Suppressor macrophage (primary cell): ENCODE measurements at regions not wholly inside any gene's neighbourhood (a gene's known extent, or its start where the extent isn't known, plus 50 kb on each side); places are given as distances from the start of the nearest gene placed in this dataset.

Experiments used
- DNase-seq, 4 experiments: peaks; one replicate each; pipeline ENCODE4 v3.0.0-alpha.2; 2020 to 2022

GRCh38 chr1:201660931-201661822, 122.2 kb downstream of the NAV1 start:
- DNase-seq, result no peak

DNA sequence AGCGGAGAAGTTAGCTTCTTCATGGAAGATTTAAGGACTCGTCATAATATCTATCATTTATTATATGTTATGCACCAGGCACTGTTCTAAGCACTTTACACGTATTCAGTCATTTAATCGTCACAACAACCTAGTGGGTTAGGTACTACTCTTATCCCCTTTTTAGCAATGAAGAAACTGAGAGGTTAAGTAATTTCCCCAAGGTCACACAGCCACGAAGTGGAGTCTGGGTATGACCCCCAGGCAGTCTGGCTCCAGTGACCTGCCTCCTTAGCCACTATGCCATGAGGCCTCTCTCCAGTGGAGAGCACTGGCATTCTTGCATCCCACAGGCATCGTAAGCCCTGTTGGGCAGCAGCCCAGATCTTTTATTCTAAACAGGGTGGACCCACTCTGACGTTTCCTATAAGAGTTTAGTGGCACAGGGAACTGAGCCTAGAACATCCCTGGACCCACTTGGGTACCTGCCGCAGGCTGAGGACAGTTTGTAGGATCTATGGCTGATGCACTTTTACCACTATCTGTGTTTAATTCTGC, 123.0 kb downstream of the NAV1 start:
- no peak for DNase-seq

- DNase-seq, result no peak
Measured at GRCh38 chr1:201662646-201663045, 123.7 kb downstream of the NAV1 start.

DNA sequence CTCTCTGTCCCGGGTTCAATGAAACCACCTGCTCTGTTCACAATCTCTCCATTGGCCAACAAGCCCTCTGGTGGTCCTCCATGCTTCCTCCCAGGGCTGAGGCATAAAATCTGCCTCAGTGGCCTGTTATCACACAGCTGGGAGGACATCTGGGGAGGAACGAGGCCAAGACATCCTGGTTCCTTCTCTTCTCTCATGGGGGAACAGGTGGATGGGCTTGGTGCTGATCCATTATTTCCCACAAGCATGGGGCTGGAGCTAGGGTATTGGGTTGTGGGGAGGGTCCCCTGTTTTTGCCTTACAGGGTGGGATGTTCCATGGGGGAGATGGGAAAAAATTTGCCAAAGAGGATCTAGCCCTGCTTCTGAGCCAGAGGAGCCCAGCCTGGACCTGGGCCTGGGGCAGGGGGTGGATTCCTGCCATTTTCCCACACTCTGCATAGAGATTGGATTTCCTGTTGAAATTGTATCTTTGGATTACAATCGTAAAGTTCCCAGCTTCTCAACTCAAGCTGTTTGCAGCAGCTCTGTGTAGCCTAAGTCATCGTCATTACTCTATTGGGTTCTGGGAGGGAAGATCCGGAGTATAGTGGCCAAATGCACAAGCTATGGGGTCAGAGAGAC, 124.7 kb downstream of the NAV1 start:
- no peak for DNase-seq

DNA sequence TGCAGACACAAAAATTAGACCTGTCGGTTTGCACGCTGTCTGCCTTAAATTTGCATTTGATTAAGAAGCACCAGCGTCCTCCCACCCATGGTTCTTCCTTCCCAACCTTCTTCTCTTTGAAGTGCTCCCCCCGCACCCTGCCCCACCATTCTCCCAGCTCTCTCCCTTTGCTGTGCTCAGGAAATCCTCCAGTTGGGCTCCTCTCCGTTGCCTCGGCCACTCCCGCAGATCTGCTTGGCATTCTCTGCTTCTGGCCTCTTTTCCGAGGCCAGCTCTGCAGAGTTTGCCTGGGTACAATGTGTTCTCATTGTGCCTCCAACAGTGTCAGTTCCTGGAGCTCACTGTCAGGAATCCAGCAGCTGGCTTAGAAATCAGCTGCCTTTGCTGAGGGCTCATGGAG, 126.1 kb downstream of the NAV1 start:
- DNase-seq, result no peak

DNA sequence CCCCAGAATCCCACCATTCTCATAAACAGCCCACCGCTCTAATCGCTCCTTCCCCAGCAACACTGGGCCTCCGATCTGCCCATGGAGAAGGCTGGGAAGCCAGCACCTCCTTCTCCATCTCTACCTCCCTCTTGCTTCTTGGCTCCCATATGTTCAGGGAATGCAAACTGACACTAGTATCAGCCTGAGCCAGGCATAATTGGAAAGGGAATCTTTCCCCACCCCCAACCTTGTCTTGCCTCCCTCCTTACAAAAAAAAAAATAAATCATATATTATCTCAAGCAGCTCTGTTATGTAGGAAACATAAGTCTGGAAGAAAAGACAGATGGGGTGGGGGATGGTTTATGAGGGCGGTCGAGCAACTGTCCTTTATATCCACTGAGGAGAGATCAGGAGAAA, 127.2 kb downstream of the NAV1 start:
- DNase-seq, result no peak

GRCh38 chr1:201666645-201667044, 127.7 kb downstream of the NAV1 start:
- DNase-seq, result no peak

DNA sequence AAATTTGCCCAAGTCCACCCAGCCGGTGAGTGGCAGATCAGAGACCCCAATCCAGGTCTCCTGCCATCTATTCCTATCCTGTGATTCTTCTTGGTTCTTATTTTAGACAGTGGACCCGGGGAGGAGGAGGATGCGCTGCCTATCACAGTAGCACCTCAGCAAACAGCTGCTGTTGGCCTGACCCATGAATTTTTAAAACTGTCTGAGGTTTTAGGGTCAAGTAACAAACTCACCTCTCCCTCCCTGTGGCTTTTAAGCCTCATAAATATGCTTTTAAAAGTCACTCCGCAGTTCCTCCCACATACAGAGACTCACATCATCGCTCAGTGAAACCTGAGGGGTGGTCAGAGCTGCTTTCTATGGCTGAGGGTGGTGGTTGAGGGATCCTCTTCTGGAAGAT, 128.6 kb downstream of the NAV1 start:
- DNase-seq, result no peak

DNA sequence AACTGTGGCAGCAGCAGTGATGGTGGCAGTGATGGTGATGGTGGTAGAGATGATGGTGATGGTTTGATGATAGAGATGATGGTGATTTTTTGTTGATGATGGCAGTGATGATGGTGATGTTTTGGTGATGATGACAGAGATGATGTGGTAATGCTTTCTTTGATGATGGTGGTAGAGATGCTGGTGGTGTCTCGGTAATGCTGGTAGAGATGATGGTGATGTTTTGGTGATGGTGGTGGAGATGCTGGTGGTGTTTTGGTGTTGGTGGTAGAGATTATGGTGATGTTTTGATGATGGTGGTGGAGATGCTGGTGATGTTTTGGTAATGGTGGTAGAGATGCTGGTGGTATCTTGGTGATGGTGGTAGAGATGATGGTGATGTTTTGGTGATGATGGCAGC, 131.6 kb downstream of the NAV1 start:
- no peak for DNase-seq

GRCh38 chr1:201672685-201673084, 133.8 kb downstream of the NAV1 start:
- DNase-seq, result no peak

- DNase-seq, result no peak
Measured at GRCh38 chr1:201673093-201673492, 134.2 kb downstream of the NAV1 start.

DNA sequence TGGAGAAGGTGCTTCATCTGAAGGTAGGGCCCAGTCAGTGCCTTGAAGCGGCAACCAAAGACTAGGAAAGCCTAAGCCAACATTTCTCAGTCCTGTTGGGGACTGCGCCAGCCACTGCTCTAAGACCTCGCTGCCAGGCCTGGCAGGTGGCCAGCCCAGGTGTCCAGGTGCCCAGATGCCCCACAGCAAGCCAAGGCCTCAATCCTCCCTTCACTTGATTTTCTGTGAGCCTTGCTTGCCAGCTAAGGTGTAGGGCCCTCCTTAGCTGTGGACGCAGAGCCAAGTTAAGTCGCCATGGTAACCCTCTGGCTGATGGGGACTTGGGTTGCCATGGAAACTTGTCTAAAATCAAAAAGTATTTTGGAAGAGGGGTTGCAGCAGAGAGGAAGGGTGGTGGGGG, 135.0 kb downstream of the NAV1 start:
- DNase-seq, result no peak

DNA sequence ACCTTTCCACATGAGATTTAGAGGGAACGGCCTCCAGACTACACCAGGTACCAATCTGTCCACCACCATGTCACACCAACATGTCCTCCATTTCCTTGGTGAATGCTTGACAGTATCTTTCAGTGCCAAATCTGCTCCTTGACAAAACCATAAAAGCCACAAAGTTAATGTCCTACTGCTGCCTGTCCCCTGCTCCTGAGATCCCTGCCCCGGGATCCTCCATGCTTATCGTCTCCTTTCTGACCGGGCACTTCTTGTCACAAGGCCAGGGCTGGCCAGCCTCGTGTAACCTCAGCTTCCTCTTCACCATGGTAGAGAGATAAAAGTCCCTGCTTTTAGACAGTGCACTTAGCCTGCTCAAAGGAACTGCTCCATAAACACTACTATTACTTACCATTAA, 136.2 kb downstream of the NAV1 start:
- DNase-seq, result peak; percentile 72 to 85 (median 80)

GRCh38 chr1:201676197-201676596, 137.3 kb downstream of the NAV1 start:
- peak; percentile 11 to 57 (median 40) for DNase-seq

DNA sequence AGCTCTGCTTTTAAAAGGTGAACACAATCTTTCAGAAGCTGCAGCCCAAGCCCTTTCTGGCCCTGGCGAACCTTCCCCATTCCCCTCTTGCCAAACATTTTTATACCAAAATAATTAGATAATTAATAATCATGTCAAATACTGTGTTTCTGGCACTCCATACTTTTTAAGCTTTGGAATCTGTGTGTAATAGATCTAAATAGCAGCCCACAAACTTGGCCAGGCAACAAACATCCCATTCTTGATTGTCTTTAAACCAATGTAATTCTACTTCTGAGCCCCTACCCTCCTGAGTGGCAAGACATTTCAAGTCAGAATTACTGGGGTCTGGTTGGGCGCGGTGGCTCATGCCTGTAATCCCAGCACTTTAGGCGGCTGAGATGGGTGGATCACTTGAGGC, 137.7 kb downstream of the NAV1 start:
- no peak for DNase-seq

DNA sequence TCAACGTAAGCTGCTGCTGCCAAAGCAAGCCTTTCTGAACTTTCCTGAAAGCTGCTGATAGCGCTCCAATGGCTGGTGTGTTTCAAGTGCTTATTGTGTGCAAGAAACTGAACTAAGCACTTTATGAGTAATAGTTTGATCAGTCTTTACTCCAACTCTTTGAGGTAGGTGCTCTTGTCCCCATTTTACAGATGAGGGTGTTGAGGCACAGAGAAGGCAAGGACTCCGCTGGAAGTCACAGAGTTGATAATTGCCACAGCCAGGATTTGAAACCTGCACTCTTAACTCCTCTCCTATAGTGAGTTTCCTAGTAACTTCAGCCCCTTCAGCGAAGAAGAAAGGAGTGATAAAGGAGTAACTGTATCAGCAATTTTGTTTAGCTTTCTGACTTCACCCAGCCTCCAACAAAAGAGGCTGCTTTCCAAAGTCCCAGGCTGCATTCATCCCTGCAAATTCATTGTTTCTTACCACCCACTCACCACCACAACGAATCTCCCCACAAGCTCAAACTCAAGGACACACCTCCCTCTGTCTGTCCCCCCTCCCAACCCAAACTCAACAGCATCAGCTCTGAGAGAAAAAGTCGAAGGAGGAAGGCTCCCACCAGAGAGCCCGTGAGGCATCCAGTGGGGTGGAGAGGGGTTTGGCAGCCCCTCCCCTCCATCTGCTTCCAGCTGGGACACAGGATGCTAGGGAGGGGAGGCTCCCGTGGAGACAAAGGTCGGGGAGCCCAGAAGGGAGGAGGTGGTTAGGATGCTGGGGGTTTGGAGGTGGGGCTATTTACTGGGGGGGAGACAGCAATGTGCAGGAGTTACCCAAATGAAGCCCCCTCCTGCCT, 139.6 kb downstream of the NAV1 start:
- DNase-seq, result no peak

GRCh38 chr1:201681375-201681774, 142.4 kb downstream of the NAV1 start:
- DNase-seq, result no peak

DNA sequence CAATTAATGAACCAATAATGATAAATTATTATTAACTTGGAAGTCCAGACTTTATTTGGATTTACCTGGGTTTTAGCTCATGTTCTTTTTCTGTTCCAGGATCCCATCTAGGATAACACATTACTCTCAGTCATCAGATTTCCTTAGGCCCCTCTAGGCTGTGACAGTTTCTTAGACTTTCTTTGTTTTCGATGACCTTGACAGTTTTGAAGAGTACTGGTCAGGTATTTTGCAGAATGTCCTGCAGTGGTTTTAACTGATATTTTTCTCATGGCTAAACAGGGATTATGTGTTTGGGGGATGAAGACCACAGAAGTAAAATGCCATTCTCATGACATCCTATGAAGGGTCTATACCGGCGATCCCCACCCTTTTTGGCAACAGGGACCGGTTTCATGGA, 144.0 kb downstream of the NAV1 start:
- no peak for DNase-seq

DNA sequence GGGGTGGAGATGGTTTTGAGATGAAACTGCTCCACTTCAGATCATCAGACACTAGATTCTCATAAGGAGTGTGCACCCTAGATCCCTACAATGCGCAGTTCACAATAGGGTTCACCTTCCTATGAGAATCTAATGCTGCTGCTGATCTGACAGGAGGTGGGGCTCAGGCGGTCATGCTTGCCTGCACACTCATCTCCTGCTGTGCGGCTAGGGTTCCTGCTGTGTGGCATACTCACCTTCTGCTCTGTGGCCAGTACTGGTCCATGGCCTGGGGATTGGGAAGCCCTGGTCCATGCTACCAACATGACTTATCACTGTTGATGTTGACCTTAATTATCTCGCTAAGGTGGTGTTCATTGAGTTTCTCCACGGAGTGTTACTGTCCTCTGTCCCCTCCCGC, 144.5 kb downstream of the NAV1 start:
- DNase-seq, result no peak

DNA sequence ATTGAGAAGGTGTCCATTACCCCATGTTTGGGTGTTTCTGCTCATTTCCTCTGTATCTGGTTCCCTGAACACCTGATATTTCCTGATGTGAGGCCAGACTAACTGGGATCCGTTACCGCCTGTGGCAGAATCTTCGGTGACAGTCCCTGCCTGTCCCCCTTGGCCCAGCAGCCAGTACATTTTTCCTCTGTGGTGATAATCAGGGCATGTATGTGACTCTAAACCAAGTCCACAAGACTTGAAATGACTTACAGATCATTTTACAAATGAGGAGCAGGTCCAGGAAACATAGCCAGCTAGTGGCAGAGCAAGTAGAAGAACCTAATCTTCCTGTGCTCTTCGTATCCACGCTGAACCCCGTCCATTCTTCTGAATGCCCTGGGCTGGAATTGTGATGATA, 143.5 kb upstream of the IPO9 start:
- DNase-seq, result no peak

DNA sequence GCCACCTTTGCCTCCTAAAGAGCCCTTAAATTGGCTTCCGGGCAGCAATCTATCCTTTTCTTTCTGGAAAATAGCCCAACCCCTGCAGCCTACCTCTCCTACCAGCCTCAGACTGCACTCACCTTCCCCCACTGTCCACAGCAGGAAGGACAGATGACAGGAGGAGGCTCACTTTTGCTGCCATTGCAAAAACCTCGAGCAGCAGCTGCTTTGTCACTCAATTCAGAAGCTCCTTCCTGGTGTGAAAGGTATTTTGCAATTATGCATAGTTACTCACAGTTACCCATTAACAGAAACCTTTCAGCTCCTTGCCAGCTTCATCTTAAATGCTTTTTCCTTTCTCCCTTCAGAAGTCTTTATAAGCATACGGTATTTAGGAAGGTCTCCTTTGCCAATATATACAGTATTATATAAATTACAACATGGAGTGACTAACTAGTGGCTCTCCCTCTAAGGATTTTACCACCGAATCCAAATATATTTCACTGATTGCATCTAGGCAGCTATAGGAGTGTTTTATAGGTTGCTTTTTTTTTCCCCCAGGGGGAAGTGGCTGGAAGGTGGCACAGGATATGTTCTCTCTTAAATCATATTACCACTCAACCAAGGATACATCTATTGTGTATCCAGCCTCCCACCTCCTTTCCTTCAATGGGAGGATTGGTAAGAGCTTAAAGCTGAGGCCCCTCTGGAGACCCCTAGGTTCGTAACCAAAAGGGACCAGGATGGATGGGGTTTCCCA, 142.1 kb upstream of the IPO9 start:
- peak; percentile 3 to 43 (median 38) for DNase-seq

DNA sequence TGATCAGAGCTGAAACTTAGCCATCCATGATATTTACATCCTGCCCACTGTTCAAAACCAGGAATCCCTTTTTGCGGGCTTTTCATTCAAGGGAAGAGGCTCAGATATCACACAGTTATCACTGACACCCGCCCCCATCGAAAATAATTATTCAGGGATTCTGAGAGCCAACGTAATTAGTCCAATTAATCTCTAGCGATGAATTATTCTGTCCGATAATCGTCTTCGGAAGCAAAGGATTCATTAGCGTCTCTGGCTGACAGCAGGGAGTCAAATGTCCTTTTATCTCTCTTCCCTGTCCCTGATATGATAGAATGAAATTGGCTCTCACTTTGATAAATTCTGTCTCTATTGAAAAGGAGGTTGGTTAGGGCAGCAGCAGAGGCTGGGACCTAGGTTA, 140.4 kb upstream of the IPO9 start:
- DNase-seq, result no peak
